Upper lobe of left lung (tissue), 4 donors: ENCODE measurements at regions not wholly inside any gene's neighbourhood (a gene's known extent, or its start where the extent isn't known, plus 50 kb on each side); places are given as distances from the start of the nearest gene placed in this dataset.

Experiments
- POLR2AphosphoS5 ChIP-seq, 2 donors: sonication (generic); formaldehyde crosslinking; IDR thresholded peaks; one replicate each; pipeline ENCODE4 v1.5.1; 2017; ENCODE audit warnings: antibody characterized with exemption in 2 of 2
- TF ChIP-seq, protein P1 (sequence below), 6 experiments: fragments of 450-650 bp in 4 of 6; fragments of 200-600 bp in 2 of 6; sonication (generic) in 2 of 6; IDR thresholded peaks; one replicate each; pipeline ENCODE4 v1.5.1; 2016 to 2019; ENCODE audit warnings: antibody characterized with exemption in 6 of 6

GRCh38 chr5:39566891-39567290 lies 142.1 kb upstream of the DAB2 start:
- TF ChIP-seq, protein P1, sequence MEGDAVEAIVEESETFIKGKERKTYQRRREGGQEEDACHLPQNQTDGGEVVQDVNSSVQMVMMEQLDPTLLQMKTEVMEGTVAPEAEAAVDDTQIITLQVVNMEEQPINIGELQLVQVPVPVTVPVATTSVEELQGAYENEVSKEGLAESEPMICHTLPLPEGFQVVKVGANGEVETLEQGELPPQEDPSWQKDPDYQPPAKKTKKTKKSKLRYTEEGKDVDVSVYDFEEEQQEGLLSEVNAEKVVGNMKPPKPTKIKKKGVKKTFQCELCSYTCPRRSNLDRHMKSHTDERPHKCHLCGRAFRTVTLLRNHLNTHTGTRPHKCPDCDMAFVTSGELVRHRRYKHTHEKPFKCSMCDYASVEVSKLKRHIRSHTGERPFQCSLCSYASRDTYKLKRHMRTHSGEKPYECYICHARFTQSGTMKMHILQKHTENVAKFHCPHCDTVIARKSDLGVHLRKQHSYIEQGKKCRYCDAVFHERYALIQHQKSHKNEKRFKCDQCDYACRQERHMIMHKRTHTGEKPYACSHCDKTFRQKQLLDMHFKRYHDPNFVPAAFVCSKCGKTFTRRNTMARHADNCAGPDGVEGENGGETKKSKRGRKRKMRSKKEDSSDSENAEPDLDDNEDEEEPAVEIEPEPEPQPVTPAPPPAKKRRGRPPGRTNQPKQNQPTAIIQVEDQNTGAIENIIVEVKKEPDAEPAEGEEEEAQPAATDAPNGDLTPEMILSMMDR (IDR thresholded peaks at IDR 0.05): no peak
- TF ChIP-seq POLR2AphosphoS5 (IDR thresholded peaks at IDR 0.05): no peak
